KMS-11 (cell line): ENCODE measurements at regions not wholly inside any gene's neighbourhood (a gene's known extent, or its start where the extent isn't known, plus 50 kb on each side); places are given as distances from the start of the nearest gene placed in this dataset.

Experiments used
- H2AFZ ChIP-seq: fragments of 200-600 bp; sonication (generic); 2 replicates; pipeline ENCODE4 v1.6.1; 2016; ENCODE audit warnings: antibody characterized with exemption, mixed run types, low read depth
- H3K27ac ChIP-seq: fragments of 200-600 bp; sonication (generic); 2 replicates; pipeline ENCODE4 v1.6.1; 2016; ENCODE audit warnings: mild to moderate bottlenecking, mixed run types
- H3K27me3 ChIP-seq: fragments of 200-600 bp; sonication (generic); 2 replicates; pipeline ENCODE4 v1.6.1; 2017; ENCODE audit warnings: mild to moderate bottlenecking, low read depth, mixed run types, moderate library complexity; ENCODE audit not compliant: insufficient read depth
- H3K36me3 ChIP-seq: fragments of 200-600 bp; sonication (generic); 2 replicates; pipeline ENCODE4 v1.6.1; 2017; ENCODE audit warnings: mild to moderate bottlenecking, mixed run types; ENCODE audit not compliant: insufficient read depth
- H3K4me1 ChIP-seq: fragments of 200-600 bp; sonication (generic); 2 replicates; pipeline ENCODE4 v1.6.1; 2016; ENCODE audit warnings: mild to moderate bottlenecking, low read depth, mixed run types; ENCODE audit not compliant: poor library complexity, severe bottlenecking
- H3K4me2 ChIP-seq: fragments of 200-600 bp; sonication (generic); 2 replicates; pipeline ENCODE4 v1.7.0; 2016; ENCODE audit warnings: mild to moderate bottlenecking, mixed run types
- H3K4me3 ChIP-seq: fragments of 200-600 bp; sonication (generic); IDR thresholded peaks from 2 replicates; pipeline ENCODE4 v1.6.1; 2017; ENCODE audit warnings: low read depth, low read length, mixed read lengths; ENCODE audit not compliant: insufficient read depth
- H3K79me2 ChIP-seq: fragments of 200-600 bp; sonication (generic); 2 replicates; pipeline ENCODE4 v1.6.1; 2016; ENCODE audit warnings: low read depth, mixed run types; ENCODE audit not compliant: insufficient read depth
- H3K9ac ChIP-seq: fragments of 200-600 bp; sonication (generic); 2 replicates; pipeline ENCODE4 v1.6.1; 2016; ENCODE audit warnings: mild to moderate bottlenecking, mixed run types
- H4K20me1 ChIP-seq: fragments of 200-600 bp; sonication (generic); 2 replicates; pipeline ENCODE4 v1.6.1; 2016; ENCODE audit warnings: mild to moderate bottlenecking, mixed run types; ENCODE audit not compliant: insufficient read depth
- CTCF ChIP-seq: fragments of 200-600 bp; sonication (generic); conservative IDR thresholded peaks from 2 replicates; pipeline ENCODE4 v1.6.1; 2017; ENCODE audit warnings: low read depth, mild to moderate bottlenecking, antibody characterized with exemption, low read length, moderate library complexity, mixed read lengths

- Histone ChIP-seq H3K4me3 (no peak overlapping the region), H3K4me1 (peaks cover 83% of the 10 kb centered on the region), H2AFZ (no peak overlapping the region), H3K36me3 (no peaks in the 10 kb centered on the region), H3K4me2 (peak overlapping the region; percentile 92), H4K20me1 (no peaks in the 10 kb centered on the region), H3K27me3 (no peaks in the 10 kb centered on the region), H3K79me2 (no peaks in the 10 kb centered on the region), H3K9ac (no peak overlapping the region), H3K27ac (peak overlapping the region; percentile 19; the same call in 1 of the 2 replicates)
- no peak for TF ChIP-seq CTCF
Measured at GRCh38 chr2:196286821-196287220, 115.4 kb upstream of the STK17B start.

GRCh38 chr2:196287523-196287922 lies 116.1 kb upstream of the STK17B start:
- H3K36me3 ChIP-seq: no peaks in the 10 kb centered on the region
- H3K4me2 ChIP-seq: peak overlapping the region; percentile 92

GRCh38 chr2:196288006-196288538 lies 116.7 kb upstream of the STK17B start:
- H3K9ac ChIP-seq: no peak overlapping the region
- no peak overlapping the region for H3K4me3 ChIP-seq
- no peak overlapping the region for H2AFZ ChIP-seq
- H3K79me2 ChIP-seq: no peaks in the 10 kb centered on the region
- H3K4me1 ChIP-seq: peaks cover 93% of the 10 kb centered on the region
- no peaks in the 10 kb centered on the region for H3K27me3 ChIP-seq
- H3K27ac ChIP-seq: no peak overlapping the region
- no peaks in the 10 kb centered on the region for H4K20me1 ChIP-seq
- TF ChIP-seq CTCF: no peak
- peak overlapping the region; percentile 92 for H3K4me2 ChIP-seq
- H3K36me3 ChIP-seq: no peaks in the 10 kb centered on the region

More at GRCh38 chr2:196287523-196287922, 116.1 kb upstream of the STK17B start:
- Histone ChIP-seq H3K27ac (peak overlapping the region; percentile 19; the same call in 1 of the 2 replicates), H4K20me1 (no peaks in the 10 kb centered on the region), H3K4me1 (peaks cover 87% of the 10 kb centered on the region), H3K4me3 (no peak overlapping the region), H3K9ac (no peak overlapping the region), H2AFZ (no peak overlapping the region), H3K27me3 (no peaks in the 10 kb centered on the region), H3K79me2 (no peaks in the 10 kb centered on the region)
- TF ChIP-seq CTCF: no peak

GRCh38 chr2:196289000-196289399 lies 117.6 kb upstream of the STK17B start:
- peaks cover 95% of the 10 kb centered on the region for H3K4me1 ChIP-seq
- H3K4me2 ChIP-seq: peak overlapping the region; percentile 92; the same call in 1 of the 2 replicates
- no peak overlapping the region for H3K27ac ChIP-seq
- no peak overlapping the region for H2AFZ ChIP-seq
- H3K9ac ChIP-seq: no peak overlapping the region
- H3K4me3 ChIP-seq: no peak overlapping the region
- no peaks in the 10 kb centered on the region for H4K20me1 ChIP-seq
- H3K79me2 ChIP-seq: no peaks in the 10 kb centered on the region
- H3K36me3 ChIP-seq: no peaks in the 10 kb centered on the region
- no peaks in the 10 kb centered on the region for H3K27me3 ChIP-seq
- no peak for TF ChIP-seq CTCF
